ENCODE measurements at regions not wholly inside any gene's neighbourhood (a gene's known extent, or its start where the extent isn't known, plus 50 kb on each side); places are given as distances from the start of the nearest gene placed in this dataset.

- DNase-seq, result no peak
- BruUV-seq (replicated peaks), result no TSS peak
- Histone ChIP-seq H3K4me3 (no peak overlapping the region), H4K20me1 (ENCODE audit: insufficient read depth) (no peaks in the 10 kb centered on the region), H3K4me1 (replicated peaks; ENCODE audit: insufficient read depth) (peaks cover 18% of the 10 kb centered on the region), H3K9me2 (ENCODE audit: insufficient read depth) (no peaks in the 10 kb centered on the region), H3K79me2 (ENCODE audit: low read depth) (no peaks in the 10 kb centered on the region), H3K9me3 (ENCODE audit: insufficient read depth, low read depth) (no peaks in the 10 kb centered on the region), H3K27me3 (ENCODE audit: insufficient read depth, low read depth) (no peaks in the 10 kb centered on the region), H3K36me3 (ENCODE audit: low read depth) (no peaks in the 10 kb centered on the region), H3K27ac (no peak overlapping the region), H3K4me2 (no peak overlapping the region), H3F3A (ENCODE audit: insufficient read depth, low read depth) (peaks cover 7% of the 10 kb centered on the region; the same call in 1 of the 2 replicates), H2AFZ (no peak overlapping the region)
- ChIA-PET CTCF (no interaction called here), POLR2A (ENCODE audit: unreplicated experiment) (no interaction called here)
- TF ChIP-seq EZH2 (IDR thresholded peaks at IDR 0.05; ENCODE audit: low read depth), result no peak
- TF ChIP-seq, protein P1, sequence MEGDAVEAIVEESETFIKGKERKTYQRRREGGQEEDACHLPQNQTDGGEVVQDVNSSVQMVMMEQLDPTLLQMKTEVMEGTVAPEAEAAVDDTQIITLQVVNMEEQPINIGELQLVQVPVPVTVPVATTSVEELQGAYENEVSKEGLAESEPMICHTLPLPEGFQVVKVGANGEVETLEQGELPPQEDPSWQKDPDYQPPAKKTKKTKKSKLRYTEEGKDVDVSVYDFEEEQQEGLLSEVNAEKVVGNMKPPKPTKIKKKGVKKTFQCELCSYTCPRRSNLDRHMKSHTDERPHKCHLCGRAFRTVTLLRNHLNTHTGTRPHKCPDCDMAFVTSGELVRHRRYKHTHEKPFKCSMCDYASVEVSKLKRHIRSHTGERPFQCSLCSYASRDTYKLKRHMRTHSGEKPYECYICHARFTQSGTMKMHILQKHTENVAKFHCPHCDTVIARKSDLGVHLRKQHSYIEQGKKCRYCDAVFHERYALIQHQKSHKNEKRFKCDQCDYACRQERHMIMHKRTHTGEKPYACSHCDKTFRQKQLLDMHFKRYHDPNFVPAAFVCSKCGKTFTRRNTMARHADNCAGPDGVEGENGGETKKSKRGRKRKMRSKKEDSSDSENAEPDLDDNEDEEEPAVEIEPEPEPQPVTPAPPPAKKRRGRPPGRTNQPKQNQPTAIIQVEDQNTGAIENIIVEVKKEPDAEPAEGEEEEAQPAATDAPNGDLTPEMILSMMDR (conservative IDR thresholded peaks at IDR 0.05), result no peak
- intact Hi-C loops (cut with micrococcal nuclease; ENCODE audit: unreplicated experiment), result loop anchor here (5.0 kb wide), 1 partner anchor 196 kb away; no protein-coding TSS in a partner anchor
Observed at GRCh38 chr3:124630960-124631359, 99.3 kb upstream of the UMPS start.

DNA sequence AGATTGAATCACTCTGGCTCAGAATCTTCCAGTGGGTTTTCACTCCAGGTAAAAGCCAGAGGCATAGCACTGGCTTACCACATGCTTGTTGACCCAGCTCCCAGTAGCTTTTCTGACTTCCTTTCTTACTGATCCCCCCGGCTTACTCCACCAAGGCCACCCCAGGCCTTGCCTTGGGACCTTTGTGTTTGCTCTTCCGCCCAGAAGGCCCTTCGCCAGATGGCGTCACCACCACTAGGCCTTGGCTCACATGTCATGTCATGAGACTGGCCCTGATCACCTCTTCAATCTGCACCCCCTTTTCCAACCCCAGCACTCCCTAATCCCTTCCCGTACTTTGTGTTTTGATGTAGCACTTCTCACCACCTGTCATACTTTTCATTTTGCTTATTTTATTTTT is 98.5 kb upstream of the UMPS start:
- TF ChIP-seq EZH2 (IDR thresholded peaks at IDR 0.05; ENCODE audit: low read depth), result no peak
- TF ChIP-seq, protein P1 (conservative IDR thresholded peaks at IDR 0.05), result no peak
- H4K20me1 ChIP-seq (ENCODE audit: insufficient read depth), result no peaks in the 10 kb centered on the region
- BruUV-seq (replicated peaks), result no TSS peak
- ChIA-PET POLR2A (ENCODE audit: unreplicated experiment) (no interaction called here), CTCF (no interaction called here)
- no peak overlapping the region for H3K27ac ChIP-seq
- H3K4me1 ChIP-seq (replicated peaks; ENCODE audit: insufficient read depth), result peaks cover 18% of the 10 kb centered on the region
- H3K79me2 ChIP-seq (ENCODE audit: low read depth), result no peaks in the 10 kb centered on the region
- H2AFZ ChIP-seq, result no peak overlapping the region
- no peaks in the 10 kb centered on the region for H3K27me3 ChIP-seq (ENCODE audit: insufficient read depth, low read depth)
- no peak overlapping the region for H3K4me2 ChIP-seq
- intact Hi-C loops (cut with micrococcal nuclease; ENCODE audit: unreplicated experiment), result loop anchor here (5.0 kb wide), 1 partner anchor 196 kb away; no protein-coding TSS in a partner anchor
- no peaks in the 10 kb centered on the region for H3K36me3 ChIP-seq (ENCODE audit: low read depth)
- no peaks in the 10 kb centered on the region for H3K9me2 ChIP-seq (ENCODE audit: insufficient read depth)
- H3K4me3 ChIP-seq, result no peak overlapping the region
- peaks cover 7% of the 10 kb centered on the region; the same call in 1 of the 2 replicates for H3F3A ChIP-seq (ENCODE audit: insufficient read depth, low read depth)
- no peak for DNase-seq
- H3K9me3 ChIP-seq (ENCODE audit: insufficient read depth, low read depth), result no peaks in the 10 kb centered on the region

DNA sequence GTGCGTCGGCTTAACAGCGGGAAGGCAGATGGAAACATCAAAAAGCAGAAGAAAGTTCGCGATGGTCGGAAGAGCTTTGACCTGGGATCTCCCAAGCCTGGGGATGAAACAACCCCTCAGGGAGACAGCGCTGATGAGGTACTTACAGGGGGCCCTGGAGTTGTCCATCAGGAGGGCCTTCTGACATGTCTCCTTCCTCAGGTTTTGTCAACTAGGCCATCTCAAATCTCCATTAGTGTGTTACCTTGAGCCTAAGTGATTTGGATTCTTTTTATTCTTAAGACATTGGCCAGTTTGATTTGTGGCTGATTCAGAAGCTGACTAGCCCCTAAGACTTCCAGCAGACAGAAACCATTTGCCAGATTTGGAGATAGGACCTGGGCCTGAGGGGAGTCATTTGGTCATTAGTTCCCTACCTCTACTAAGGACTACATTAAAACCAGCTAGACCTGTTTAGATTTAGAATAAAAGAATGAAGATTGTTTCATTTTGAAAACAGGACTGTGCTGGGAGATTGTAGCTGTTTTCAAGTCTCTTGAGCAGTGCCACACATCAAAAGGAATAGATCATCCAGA is 97.6 kb upstream of the UMPS start:
- no peaks in the 10 kb centered on the region for H3K36me3 ChIP-seq (ENCODE audit: low read depth)
- POLR2A ChIA-PET (ENCODE audit: unreplicated experiment), result no interaction called here
- CTCF ChIA-PET, result no interaction called here
- H3K4me1 ChIP-seq (replicated peaks; ENCODE audit: insufficient read depth), result peaks cover 10% of the 10 kb centered on the region; the same call in 1 of the 2 replicates
- no peaks in the 10 kb centered on the region for H3K79me2 ChIP-seq (ENCODE audit: low read depth)
- BruUV-seq (replicated peaks), result no TSS peak
- H3K4me3 ChIP-seq, result no peak overlapping the region
- peak; percentile 37 to 64 for DNase-seq
- no peak overlapping the region for H3K4me2 ChIP-seq
- H3F3A ChIP-seq (ENCODE audit: insufficient read depth, low read depth), result no peaks in the 10 kb centered on the region
- H3K9me2 ChIP-seq (ENCODE audit: insufficient read depth), result no peaks in the 10 kb centered on the region
- H4K20me1 ChIP-seq (ENCODE audit: insufficient read depth), result no peaks in the 10 kb centered on the region
- no peaks in the 10 kb centered on the region for H3K27me3 ChIP-seq (ENCODE audit: insufficient read depth, low read depth)
- H2AFZ ChIP-seq, result no peak overlapping the region
- TF ChIP-seq EZH2 (IDR thresholded peaks at IDR 0.05; ENCODE audit: low read depth), result no peak
- TF ChIP-seq, protein P1 (conservative IDR thresholded peaks at IDR 0.05), result no peak
- no peak overlapping the region for H3K27ac ChIP-seq
- no peaks in the 10 kb centered on the region for H3K9me3 ChIP-seq (ENCODE audit: insufficient read depth, low read depth)
- intact Hi-C loops (cut with micrococcal nuclease; ENCODE audit: unreplicated experiment), result loop anchor here (5.0 kb wide), 1 partner anchor 195 kb away; no protein-coding TSS in a partner anchor
